Astrocyte (in vitro differentiated cells and primary cell): ENCODE measurements at regions not wholly inside any gene's neighbourhood (a gene's known extent, or its start where the extent isn't known, plus 50 kb on each side); places are given as distances from the start of the nearest gene placed in this dataset.
A peak's percentile ranks its signal among the peaks of the same experiment; 100 is the strongest.
"Not testable (repeated sequence)": the region's sequence is repeated elsewhere in the genome, so short reads cannot be mapped to it uniquely, and the experiment has no call there.

Source experiments
- DNase-seq: peaks from one replicate; pipeline ENCODE4 v3.0.0-alpha.2; 2010; ENCODE audit warnings: low read depth
- FAIRE-seq: peaks from 2 replicates; lab custom pipeline; 2011; peaks lifted over from hg19 to GRCh38; lab: Jason Lieb, UNC
- H2AFZ ChIP-seq: 2 replicates; pipeline ENCODE4 v1.6.0; 2012; ENCODE audit warnings: low read depth, low read length, inconsistent platforms
- H3K27ac ChIP-seq: 2 replicates; pipeline ENCODE4 v1.5.1; 2011; ENCODE audit warnings: low read depth, low read length, inconsistent platforms
- H3K27me3 ChIP-seq: 2 replicates; pipeline ENCODE4 v1.6.0; 2011; ENCODE audit warnings: low read length, inconsistent platforms; ENCODE audit not compliant: insufficient read depth
- H3K36me3 ChIP-seq: 2 replicates; pipeline ENCODE4 v1.5.1; 2011; ENCODE audit warnings: low read length, inconsistent platforms; ENCODE audit not compliant: insufficient read depth
- H3K4me1 ChIP-seq: 2 replicates; pipeline ENCODE4 v1.5.1; 2011; ENCODE audit warnings: low read length, inconsistent platforms; ENCODE audit not compliant: insufficient read depth
- H3K4me2 ChIP-seq: 2 replicates; pipeline ENCODE4 v1.6.0; 2012; ENCODE audit warnings: low read length, inconsistent platforms
- H3K4me3 ChIP-seq: 2 replicates; pipeline ENCODE4 v1.5.1; 2011; ENCODE audit warnings: low read depth, mild to moderate bottlenecking, low read length, inconsistent platforms; ENCODE audit not compliant: insufficient read depth
- H3K79me2 ChIP-seq: 2 replicates; pipeline ENCODE4 v1.6.0; 2012; ENCODE audit warnings: mild to moderate bottlenecking, low read length, inconsistent platforms; ENCODE audit not compliant: insufficient read depth
- H3K9ac ChIP-seq: 2 replicates; pipeline ENCODE4 v1.6.0; 2012; ENCODE audit warnings: mild to moderate bottlenecking, low read length, inconsistent platforms
- H3K9me3 ChIP-seq: 2 replicates; pipeline ENCODE4 v1.5.1; 2012; ENCODE audit warnings: low read depth, mild to moderate bottlenecking, low read length, inconsistent platforms; ENCODE audit not compliant: insufficient read depth
- H4K20me1 ChIP-seq: 2 replicates; pipeline ENCODE4 v1.6.0; 2012; ENCODE audit warnings: low read length, inconsistent platforms; ENCODE audit not compliant: insufficient read depth
- H3K27ac Mint-ChIP-seq: one replicate; pipeline ENCODE4 v1.8.0; 2021; ENCODE audit warnings: mild to moderate bottlenecking, mixed read lengths; ENCODE audit not compliant: unreplicated experiment
- H3K27me3 Mint-ChIP-seq: one replicate; pipeline ENCODE4 v1.8.0; 2021; ENCODE audit warnings: low read depth, mixed read lengths; ENCODE audit not compliant: unreplicated experiment
- H3K36me3 Mint-ChIP-seq: one replicate; pipeline ENCODE4 v1.8.0; 2021; ENCODE audit warnings: low read depth, mixed read lengths; ENCODE audit not compliant: unreplicated experiment
- H3K4me1 Mint-ChIP-seq: one replicate; pipeline ENCODE4 v1.8.0; 2021; ENCODE audit warnings: low read depth, mixed read lengths; ENCODE audit not compliant: unreplicated experiment
- H3K4me3 Mint-ChIP-seq: one replicate; pipeline ENCODE4 v1.8.0; 2021; ENCODE audit warnings: mild to moderate bottlenecking, moderate library complexity, mixed read lengths; ENCODE audit not compliant: unreplicated experiment
- H3K9me3 Mint-ChIP-seq: one replicate; pipeline ENCODE4 v1.8.0; 2021; ENCODE audit warnings: mild to moderate bottlenecking, mixed read lengths; ENCODE audit not compliant: unreplicated experiment
- EZH2 ChIP-seq: IDR thresholded peaks from 2 replicates; pipeline ENCODE4 v1.6.1; 2012; ENCODE audit warnings: mild to moderate bottlenecking, low read length, inconsistent platforms; ENCODE audit not compliant: insufficient read depth
- TF ChIP-seq, protein P1 (sequence below): IDR thresholded peaks from 2 replicates; pipeline ENCODE4 v1.5.1; 2011; ENCODE audit warnings: low read depth, mild to moderate bottlenecking, inconsistent platforms, low read length, moderate library complexity; ENCODE audit not compliant: insufficient read depth

DNA sequence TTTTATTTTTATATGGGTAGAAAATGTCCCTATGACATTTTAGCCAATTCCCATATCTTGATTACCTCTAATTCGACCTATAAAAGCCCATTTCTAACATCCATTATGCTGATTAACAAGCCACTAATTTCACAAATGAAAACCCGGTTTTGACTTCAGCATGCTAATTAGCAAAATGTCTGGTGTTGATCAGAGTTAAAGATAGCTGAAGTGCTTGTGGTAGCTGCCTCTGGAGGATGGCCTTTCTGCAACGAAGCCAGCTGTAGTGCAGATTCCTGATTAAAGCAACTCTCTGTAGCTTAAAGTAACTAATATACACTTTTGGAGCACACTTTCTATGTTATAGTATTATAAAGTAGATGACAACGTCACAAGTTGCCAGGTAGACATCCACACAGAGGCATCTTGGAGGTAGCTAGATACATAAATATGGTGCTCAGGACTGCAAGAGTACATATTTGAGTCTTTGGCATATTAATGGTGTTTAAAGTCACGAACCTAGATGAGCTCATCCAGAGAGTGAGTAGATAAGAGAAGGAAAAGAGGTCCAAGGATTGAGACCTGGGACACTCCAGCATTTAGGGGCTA lies 239.5 kb downstream of the BRINP2 start:
- DNase-seq, result no peak
- Mint-ChIP-seq H3K4me3 (no peak overlapping the region), H3K27me3 (peaks cover 14% of the 10 kb centered on the region), H3K9me3 (no peaks in the 10 kb centered on the region), H3K4me1 (no peaks in the 10 kb centered on the region), H3K27ac (no peak overlapping the region), H3K36me3 (no peaks in the 10 kb centered on the region)
- TF ChIP-seq, protein P1, sequence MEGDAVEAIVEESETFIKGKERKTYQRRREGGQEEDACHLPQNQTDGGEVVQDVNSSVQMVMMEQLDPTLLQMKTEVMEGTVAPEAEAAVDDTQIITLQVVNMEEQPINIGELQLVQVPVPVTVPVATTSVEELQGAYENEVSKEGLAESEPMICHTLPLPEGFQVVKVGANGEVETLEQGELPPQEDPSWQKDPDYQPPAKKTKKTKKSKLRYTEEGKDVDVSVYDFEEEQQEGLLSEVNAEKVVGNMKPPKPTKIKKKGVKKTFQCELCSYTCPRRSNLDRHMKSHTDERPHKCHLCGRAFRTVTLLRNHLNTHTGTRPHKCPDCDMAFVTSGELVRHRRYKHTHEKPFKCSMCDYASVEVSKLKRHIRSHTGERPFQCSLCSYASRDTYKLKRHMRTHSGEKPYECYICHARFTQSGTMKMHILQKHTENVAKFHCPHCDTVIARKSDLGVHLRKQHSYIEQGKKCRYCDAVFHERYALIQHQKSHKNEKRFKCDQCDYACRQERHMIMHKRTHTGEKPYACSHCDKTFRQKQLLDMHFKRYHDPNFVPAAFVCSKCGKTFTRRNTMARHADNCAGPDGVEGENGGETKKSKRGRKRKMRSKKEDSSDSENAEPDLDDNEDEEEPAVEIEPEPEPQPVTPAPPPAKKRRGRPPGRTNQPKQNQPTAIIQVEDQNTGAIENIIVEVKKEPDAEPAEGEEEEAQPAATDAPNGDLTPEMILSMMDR, result no peak
- no peak for TF ChIP-seq EZH2
- no peak overlapping the region for H2AFZ ChIP-seq
- H3K27me3 ChIP-seq, result no peaks in the 10 kb centered on the region
- H3K4me2 ChIP-seq, result no peak overlapping the region
- no peaks in the 10 kb centered on the region for H3K9me3 ChIP-seq
- no peaks in the 10 kb centered on the region for H4K20me1 ChIP-seq
- no peaks in the 10 kb centered on the region for H3K4me1 ChIP-seq
- no peak overlapping the region for H3K27ac ChIP-seq
- no peaks in the 10 kb centered on the region for H3K36me3 ChIP-seq
- no peak for FAIRE-seq
- no peak overlapping the region for H3K9ac ChIP-seq
- H3K4me3 ChIP-seq, result no peak overlapping the region
- no peaks in the 10 kb centered on the region for H3K79me2 ChIP-seq

DNA sequence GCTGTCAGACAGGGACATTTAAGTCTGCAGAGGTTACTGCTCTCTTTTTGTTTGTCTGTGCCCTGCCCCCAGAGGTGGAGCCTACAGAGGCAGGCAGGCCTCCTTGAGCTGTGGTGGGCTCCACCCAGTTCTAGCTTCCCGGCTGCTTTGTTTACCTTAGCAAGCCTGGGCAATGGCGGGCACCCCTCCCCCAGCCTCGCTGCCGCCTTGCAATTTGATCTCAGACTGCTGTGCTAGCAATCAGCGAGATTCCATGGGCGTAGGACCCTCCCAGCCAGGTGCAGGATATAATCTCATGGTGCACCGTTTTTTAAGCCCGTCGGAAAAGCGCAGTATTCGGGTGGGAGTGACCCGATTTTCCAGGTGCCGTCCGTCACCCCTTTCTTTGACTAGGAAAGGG lies 235.6 kb downstream of the BRINP2 start:
- H3K4me1 ChIP-seq, FAIRE-seq, H3K36me3 ChIP-seq: not testable (repeated sequence)

DNA sequence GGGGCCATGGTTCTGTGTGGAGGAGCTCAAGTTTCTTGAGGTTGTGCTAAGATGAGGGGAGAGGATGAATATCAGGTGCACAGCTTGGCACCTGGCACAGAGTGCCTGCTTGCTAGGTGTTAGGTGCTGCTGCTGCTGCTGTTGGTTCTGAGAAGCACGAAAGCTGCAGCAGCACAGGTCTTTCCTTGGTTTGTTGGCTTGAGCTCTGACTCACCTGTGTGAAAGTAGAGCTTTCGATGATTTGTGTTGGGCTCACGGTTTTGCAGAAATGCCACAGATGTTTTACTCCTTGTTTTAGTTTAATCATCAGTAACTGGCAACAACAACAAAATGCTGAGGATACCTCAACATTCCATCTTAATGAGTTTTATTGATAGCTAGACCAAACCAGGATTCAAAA lies 221.6 kb downstream of the BRINP2 start:
- no peak overlapping the region for H3K27ac ChIP-seq
- DNase-seq, result peak; percentile 16
- no peak overlapping the region for H3K4me3 Mint-ChIP-seq
- no peak overlapping the region for H3K9ac ChIP-seq
- no peaks in the 10 kb centered on the region for H4K20me1 ChIP-seq
- H3K4me2 ChIP-seq, result no peak overlapping the region
- no peak overlapping the region for H3K4me3 ChIP-seq
- TF ChIP-seq, protein P1, result no peak
- TF ChIP-seq EZH2, result no peak
- no peaks in the 10 kb centered on the region for H3K27me3 ChIP-seq
- no peak for FAIRE-seq
- H3K36me3 ChIP-seq, result no peaks in the 10 kb centered on the region
- peaks cover 7% of the 10 kb centered on the region for H3K27me3 Mint-ChIP-seq
- no peak overlapping the region for H2AFZ ChIP-seq
- peaks cover 4% of the 10 kb centered on the region for H3K9me3 Mint-ChIP-seq
- no peaks in the 10 kb centered on the region for H3K4me1 Mint-ChIP-seq
- no peaks in the 10 kb centered on the region for H3K4me1 ChIP-seq
- no peaks in the 10 kb centered on the region for H3K36me3 Mint-ChIP-seq
- peaks cover 3% of the 10 kb centered on the region for H3K9me3 ChIP-seq
- H3K79me2 ChIP-seq, result no peaks in the 10 kb centered on the region
- no peak overlapping the region for H3K27ac Mint-ChIP-seq

More for the DNA sequence above, 235.6 kb downstream of the BRINP2 start:
- not testable (repeated sequence) for H3K9me3 ChIP-seq, H3K36me3 Mint-ChIP-seq, H3K9ac ChIP-seq, H3K27ac Mint-ChIP-seq, H2AFZ ChIP-seq, H3K4me2 ChIP-seq, H3K4me3 ChIP-seq, H4K20me1 ChIP-seq, H3K9me3 Mint-ChIP-seq, H3K4me3 Mint-ChIP-seq, DNase-seq, H3K27me3 ChIP-seq, H3K79me2 ChIP-seq, H3K27ac ChIP-seq, H3K4me1 Mint-ChIP-seq, H3K27me3 Mint-ChIP-seq
